D341Med (cell line): ENCODE measurements at regions not wholly inside any gene's neighbourhood (a gene's known extent, or its start where the extent isn't known, plus 50 kb on each side); places are given as distances from the start of the nearest gene placed in this dataset.

Experiments used
- DNase-seq: peaks from one replicate; pipeline ENCODE4 v3.0.0; 2012; ENCODE audit warnings: low spot score

DNA sequence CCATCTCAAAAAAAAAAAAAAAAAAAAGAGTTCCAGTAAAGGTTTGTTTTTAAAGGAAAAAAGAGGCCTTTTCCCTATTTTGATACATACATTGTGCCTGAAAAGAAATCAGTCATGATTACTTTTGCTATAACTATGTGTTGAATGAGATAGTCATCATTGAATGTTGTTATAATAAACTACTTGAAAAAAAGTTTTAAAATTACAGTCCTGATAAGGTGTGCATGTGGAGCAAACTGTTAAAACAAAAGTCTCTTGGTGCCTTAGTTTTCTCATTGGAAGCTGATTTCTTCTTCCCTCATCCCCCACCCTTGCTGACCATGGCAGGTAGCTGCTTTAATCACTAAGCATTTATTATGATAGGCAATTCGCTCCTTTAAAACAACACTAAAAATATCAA lies 172.3 kb upstream of the TBCA start:
- DNase-seq, result no peak

DNA sequence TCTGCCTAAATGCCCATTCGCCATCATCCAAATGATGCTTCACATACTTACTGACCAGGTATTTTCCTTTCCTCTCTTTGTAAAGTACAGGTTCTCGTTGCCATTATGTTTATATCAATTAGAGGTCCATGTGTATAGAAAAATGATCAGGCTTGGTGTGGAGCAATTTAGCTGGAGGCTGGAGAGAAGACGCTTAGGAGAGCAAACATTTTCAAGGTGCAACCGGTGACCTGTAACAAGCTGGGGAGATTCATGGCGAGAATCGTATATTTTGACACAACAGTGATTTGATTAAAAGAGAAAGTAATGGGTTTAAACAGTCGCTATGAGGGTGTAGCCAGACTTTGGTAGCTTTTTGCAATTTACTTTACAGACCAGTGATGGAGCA lies 170.9 kb upstream of the TBCA start:
- DNase-seq, result no peak

DNA sequence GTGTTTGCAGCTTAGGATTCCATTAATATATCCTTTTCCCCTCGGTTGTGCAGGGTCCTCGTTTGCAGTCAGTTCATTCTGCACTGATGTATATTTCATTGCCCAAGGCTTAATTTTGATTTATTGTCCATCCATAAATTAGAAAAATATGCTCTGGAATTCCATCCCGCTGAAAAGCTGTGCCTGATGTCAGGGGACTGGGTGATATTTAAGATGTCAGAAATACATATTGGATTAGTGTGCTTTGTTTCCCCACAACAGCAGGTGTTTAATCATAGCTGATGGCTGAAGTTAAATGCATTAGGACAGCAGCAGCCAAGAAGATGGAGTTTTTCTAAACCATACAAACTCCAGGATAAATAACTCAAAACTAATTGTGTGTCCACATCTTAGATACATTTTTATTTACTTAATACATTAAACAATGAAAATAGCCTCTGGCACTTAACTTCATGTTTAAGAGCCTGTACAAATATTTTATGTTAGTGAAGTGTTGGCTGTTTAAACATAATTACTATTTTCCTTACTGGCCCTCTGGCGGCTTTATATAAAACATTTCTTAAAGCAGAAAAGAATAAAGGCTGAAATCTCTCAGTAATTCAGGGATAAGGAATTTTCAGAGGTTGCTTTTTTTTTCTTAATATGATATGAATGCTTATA lies 170.4 kb upstream of the TBCA start:
- DNase-seq, result no peak

DNA sequence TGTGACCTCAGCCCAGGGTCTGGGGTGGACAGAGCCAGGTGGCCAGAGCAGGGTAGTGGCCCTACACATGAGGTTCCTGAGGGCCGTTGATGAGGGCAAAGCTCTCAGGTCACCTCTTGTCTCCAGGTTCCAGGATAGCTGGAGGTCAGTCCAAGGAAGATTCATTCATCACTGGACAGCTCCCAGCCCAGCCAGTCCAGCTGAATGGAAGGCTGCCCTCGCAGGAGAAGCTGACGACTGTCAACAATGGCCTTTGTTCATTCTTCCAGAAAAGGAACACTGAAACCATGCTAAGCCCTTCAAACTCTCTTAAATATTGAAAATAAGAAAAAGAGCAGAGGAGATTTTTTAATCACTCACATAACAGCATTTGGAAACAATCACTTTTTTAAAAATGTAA lies 169.7 kb upstream of the TBCA start:
- no peak for DNase-seq

DNA sequence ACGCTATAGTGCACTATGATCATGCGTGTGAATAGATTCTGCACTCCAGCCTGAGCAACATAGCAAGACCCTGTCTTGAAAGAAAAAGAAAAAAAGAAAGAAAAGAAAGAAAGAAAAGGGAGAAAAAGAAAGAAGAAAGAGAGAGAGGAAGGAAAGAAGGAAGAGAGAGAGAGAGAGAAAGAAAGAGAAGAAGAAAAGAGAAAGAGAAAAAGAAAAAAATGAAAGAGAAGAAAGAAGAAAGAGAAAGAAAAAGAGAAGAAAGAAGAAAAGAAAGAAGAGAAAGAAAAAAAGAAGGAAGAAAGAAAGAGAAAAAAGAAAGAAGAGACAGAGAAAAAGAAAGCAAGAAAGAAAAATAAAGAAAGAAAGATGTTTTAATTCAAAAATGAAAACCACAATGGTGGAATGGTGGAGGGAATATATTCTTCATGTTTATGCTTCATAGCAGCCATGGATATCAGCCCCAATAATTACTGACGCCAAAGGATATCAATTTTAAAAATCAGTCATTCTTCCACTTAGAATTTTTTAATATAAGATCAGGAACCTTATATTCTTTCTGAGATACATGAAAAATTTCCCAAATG lies 168.7 kb upstream of the TBCA start:
- DNase-seq, result no peak

DNA sequence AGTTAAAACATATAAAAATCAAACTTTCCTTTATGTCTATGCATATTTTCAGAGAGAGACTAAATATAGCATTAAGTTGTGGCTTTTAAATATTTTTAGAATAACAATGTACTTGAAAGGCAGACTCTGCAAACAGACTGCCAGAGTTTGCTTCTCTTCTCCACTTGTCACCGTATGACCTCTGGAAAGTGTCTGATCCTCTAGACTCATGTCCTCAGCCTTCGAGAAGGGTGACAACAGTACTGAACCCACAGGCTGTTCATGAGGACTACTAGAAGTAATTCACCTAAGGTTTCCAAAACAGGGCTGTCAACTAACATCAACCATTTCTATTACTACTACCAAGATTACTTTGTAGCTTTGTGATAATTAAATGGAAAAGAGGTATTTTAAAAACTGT lies 167.7 kb upstream of the TBCA start:
- no peak for DNase-seq

DNA sequence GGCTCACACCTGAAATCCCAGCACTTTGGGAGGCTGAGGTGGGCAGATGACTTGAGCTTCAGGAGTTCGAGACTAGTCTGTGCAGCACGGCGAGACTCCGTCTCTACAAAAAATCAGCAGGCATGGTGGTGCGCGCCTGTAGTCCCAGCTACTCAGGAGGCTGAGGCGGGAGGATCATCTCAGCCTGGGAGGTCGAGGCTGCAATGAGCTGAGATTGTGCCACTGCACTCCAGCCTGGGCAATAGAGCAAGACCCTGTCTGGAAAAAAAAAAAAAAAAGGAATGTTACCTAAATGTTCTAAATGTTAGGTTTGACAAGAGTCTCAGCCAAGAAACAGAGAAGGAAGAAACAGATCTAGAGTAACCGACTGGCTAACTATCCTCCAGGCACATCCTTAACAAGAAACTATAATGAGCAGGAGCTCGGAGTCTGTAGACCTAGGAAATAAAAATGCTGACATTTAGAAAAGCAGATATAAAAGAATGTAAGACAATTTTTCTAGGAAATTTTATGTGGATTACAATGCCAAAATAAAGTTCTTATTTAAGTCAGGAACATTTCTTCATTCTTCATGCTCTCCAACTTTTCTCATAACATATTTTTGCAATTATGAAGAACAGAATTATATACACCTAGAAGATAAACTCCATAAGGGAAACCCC lies 166.6 kb upstream of the TBCA start:
- DNase-seq, result no peak

DNA sequence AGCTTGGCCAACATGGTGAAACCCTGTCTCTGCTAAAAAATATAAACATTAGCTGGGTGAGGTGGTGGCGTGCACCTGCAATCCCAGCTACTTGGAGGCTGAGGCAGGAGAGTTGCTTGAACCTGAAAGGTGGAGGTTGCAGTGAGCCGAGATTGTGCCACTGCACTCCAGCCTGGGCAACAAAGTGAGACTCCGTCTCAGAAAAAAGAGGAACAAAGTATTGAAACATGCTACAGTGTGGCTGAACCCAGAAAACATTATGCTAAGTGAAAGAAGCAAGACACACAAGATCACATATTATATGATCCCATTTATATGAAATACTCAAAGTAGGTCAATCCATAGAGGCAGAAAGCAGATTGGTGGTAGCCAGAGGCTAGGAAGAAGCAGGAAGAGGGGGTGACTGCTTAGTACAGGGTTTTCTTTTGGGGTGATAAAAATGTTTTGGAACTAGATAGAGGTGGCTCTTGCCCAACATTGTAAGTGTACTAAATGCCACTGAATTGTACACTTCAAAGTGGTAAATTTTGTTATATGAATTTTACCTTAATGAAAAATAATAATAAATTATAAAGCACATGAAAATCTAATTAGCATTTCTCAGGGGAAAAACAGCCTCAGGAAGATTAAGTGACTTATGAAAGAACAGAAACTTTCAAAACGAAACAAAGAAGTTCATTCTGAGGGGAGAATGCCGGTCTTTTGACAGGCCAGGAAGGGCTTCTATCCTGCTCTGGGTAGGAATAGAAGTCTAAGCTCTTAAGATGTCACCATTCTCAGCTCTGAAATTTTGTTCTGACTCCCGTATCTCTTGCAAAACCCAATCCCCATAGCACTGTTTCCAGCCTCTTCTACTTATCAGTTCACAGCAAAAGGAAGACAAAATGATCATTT lies 161.1 kb upstream of the TBCA start:
- no peak for DNase-seq

DNA sequence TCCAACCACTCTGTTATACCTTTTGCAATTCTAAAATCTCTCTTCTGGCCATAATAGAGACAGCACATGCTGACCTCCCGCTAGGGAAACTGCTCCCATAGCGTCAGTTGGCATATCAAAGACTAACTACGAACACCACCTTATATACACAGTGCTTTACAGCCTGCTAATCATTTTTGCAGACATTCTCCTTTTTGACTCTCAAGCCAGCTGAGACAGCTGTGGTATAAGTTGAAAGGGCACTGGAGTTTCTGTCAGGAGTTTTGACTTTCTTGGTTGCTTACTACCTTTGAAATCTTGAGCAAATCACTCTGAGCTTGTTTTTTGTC lies 160.2 kb upstream of the TBCA start:
- DNase-seq, result no peak

DNA sequence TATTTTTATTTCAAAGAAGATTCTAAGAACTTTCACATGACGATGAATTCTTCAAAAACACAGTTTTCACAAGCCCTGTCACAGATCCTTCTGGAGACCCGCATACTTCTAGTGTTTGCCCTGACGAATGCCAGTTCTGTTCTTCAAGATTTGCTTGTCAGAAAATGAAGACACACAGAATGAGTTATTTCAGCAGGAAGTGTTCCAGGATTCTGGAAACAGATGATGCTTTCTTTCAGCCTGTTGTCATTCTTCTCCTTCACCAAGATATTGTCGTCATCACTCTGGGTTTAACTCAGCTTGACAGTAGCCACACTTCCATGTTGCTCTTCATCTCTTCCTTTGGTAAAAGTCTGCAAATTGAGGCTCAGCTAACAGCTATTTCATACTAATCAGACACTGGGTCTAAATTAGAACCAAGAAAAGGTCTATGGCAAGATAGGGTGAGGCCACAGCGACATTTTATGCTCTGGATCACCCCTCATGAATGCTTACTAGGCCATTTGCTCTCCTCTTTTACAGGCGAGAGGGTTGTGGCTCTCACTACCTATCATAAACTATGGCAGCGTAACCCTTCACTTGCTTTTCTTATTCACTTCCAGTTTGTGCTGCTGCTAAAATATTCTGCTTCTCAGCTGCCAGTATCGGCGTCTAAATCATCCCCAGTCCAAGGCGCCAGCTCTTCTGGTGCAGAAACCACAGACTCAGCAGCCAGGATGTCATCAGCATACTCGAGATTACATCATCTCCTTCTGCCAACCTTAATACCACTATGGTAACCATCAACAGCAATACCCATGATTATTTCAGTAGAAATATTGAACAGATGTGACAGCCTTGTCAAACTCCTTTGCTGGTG lies 159.6 kb upstream of the TBCA start:
- DNase-seq, result no peak

DNA sequence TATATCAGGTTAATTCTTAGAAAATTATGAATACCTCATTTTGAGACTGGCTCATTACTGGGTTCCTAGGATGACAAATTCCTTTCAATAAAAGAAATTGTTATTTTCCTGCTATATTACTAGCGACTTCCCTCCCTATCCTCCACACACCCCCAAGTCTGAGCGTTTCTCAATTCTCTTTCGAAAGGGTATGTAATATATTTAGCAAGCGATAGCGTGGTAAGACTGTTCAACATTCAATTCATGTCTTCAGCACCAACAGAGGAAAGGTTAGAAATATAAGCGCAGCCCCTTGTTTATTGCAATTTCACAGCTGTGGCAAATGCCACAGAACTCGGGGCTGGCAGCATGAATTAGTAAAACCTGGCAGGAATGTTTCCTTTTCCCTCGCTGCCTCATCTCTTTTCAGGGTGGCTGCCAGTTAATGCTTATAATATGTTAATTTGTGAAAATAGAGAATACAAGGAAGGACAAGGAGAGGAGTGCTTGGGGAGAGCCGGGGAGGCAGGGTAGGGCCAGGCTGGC lies 152.7 kb upstream of the TBCA start:
- no peak for DNase-seq

DNA sequence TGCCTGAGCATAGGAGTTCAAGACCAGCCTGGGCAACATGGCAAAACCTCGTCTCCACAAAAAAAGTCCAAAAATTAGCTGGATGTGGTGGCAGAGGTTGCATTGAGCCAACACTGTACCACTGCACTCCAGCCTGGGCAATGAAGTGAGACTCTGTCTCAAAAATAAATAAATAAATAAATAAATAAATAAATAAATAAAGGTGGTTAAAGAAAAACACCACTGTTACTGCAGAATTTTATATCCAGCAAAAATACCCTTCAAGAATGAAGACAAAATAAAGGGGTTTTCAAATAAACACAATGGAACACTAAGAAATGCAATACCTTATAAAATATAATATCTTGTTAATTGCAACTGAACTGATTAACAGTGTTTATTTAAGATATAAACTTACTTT lies 150.2 kb upstream of the TBCA start:
- no peak for DNase-seq

DNA sequence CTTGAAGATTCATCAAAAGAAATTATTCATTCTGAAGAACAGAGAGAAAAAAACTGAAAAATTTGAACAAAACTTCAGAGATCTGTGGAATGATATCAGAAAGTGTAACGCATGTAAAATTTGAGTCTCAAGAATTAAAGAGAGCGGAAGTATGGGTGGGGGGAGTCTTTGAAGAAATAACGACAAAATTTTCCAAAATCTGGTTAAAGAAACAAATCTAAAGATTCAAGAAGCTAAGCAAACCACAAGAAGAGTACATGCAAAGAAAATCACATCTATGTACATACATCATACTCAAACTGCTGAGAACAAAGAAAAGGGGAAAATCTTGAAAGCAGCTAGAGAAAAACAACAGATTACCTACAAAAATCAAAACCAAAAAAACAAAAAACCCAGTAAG lies 149.4 kb upstream of the TBCA start:
- DNase-seq, result no peak

DNA sequence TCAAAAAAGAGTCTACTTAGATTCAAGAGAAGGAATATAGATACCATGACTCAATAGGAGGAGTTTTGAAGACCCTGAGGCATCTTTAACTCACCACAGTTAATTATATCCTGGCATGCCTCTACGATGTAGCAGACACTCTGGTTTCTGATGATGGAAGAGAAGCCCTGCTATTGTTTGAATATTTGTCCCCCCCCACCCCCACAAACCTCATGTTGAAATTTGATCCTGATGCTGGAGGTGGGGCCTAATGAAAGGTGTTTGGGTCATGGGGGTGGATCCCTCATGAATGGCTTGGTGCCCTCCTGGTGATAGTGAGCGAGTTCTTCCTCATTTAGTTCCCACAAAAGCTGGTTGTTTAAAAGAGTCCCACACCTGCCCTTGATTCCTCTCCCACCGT lies 147.9 kb upstream of the TBCA start:
- DNase-seq, result no peak

DNA sequence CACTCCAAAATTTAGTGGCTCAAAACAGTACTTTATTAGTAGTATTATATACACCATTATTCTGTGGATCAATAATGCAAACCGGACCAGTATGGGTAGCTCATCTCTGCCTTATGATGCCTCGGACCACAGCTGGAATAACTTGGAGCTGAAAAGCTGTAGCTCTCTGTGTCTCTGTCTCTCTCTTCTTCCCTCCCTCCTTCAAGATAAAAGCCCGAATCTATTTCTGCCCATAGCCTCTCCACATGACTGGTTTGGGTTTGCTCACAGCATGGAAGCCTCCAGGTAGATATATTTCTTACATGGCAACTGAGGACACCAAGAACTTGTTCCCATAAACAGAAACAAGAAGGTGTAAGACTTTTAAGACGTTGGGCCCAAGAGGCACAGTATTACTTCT lies 147.5 kb upstream of the TBCA start:
- DNase-seq, result no peak

DNA sequence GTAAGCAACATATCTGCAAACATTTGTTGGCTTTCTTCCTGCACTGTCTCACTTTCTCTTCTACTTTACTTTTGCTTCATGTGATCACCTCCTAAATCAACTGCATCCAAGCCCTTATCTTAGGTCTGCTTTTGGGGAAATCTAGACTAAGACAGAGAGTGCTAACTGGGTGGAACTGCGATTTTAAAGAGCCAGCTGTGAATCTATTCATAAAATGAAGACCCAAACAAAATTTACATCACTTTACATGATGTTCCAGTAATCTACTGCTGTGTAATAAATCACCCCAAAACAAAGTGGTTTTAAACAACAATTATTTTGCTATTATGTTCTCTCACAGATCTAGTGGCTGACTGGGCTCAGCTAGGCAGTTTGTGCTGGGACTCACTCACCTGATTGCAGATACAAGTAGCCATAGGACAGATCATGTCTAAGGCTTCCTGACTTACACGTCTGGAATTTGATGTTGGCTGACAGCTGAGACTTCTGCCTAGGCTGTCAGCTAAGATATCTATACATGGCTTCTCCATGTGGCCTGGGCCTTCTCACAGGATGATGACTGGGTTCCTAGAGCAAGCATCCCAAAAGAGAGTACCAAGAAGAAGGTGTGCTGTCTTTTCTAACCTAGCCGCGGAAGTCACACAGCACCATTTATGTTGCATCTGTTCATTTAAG lies 145.1 kb upstream of the TBCA start:
- DNase-seq, result no peak

DNA sequence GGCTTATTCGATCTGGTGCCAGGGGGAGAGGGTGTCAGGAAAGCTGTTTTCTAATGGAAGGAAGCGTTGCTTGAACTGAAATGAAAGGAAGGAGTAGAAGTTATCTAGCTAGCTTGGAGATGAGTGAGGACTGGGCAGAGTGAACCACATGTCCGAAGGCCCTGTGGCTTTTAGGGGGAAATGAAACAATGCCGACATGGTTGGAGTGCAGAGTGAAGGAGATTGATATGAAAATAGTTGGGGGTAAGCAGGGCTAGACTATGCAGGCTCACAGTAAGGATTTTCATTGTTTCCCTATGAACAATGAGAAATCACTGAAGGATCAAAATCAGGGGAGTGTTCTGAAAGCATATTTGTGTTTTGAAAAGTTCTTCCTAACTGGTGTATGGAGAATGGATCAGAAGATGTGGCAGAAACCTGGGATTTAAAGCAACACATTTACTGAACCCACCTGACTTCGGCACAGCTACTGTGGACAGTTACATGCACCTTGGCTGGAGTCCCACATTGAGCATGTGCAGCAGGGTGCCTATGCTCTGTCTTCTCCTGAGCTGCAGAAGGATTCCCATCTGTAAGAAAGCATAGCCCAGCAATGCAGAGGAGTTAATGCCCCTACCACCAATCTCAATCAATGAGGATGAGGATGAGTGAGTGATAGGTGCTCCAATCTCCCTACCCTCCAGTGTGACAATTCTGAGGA lies 144.4 kb upstream of the TBCA start:
- no peak for DNase-seq

DNA sequence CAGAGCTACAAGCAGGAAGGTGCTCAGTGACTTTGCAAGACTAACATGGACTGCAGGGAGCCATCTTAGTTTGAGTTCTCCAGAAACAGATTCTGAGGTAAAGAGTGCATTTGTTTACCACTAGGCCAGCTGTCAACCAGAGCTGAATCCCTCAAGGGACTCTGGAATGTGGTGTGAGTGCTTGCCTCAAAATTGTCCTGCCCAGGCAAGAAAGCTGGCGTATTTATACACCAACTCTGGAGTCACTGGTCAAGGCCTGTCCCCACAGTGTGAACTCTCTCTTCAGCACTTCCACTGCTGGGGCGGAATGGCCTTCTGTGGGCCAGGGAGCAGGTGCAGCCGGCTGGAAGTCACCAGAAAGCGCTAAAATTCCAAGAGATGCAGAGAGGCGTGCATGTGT lies 139.2 kb upstream of the TBCA start:
- no peak for DNase-seq

DNA sequence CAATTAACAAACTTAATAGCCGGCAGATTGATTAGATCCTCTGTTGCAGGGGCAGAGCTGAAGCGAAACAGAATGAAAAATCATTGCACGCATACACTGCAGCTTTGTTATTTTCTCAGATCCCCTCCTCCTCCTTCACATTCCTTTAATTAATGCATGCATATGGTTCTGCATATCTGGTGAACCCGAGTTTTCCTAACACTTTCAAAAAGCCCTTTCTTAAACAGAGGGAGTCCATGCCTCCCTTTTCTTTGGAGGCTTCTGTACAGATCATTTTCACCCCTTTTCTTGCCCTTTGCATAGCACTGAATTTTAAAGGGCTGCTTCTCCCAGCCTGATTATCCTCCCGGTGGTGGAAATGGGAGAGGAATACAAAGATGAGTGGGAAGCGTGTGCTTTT lies 136.6 kb upstream of the TBCA start:
- no peak for DNase-seq

DNA sequence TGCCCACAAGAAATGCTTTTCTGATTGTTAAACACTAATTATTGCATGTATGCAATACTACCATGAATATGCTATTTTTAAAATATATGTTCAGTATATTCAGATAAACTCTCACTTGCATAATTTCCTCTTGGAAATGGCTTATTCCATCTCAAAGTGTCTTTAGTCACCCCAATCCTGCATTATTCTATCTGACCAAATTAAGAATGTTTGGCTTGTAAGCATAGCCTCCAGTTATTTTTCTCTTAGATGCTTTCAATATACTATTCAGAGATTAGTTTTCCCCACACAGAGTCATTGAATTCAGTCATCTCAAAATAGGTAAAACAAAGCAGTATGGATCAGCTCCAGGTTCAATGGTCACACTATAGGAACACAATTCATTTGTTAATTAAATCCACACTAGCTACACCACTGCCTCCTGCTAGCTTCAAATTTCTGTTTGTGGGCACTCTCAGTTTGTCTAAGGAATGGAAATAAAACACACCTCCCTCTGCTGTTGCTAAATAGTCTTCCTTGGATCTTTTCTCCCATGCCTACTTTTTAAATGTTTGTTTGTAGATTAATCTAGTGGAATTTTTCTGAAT lies 134.6 kb upstream of the TBCA start:
- DNase-seq, result no peak
